RWPE2 (cell line): ENCODE measurements at regions not wholly inside any gene's neighbourhood (a gene's known extent, or its start where the extent isn't known, plus 50 kb on each side); places are given as distances from the start of the nearest gene placed in this dataset.

Experiments
- ATAC-seq: fragments of 200-7000 bp; cut with Tn5 transposase; 3 replicates; pipeline ENCODE4 v1.9.1; 2021; ENCODE audit warnings: low read depth
- DNase-seq: peaks from one replicate; pipeline ENCODE4 v3.0.0-alpha.2; 2020; ENCODE audit warnings: low spot score
- H3K27ac ChIP-seq: fragments of 450-650 bp; 2 replicates; pipeline ENCODE4 v1.5.1; 2017; ENCODE audit warnings: mild to moderate bottlenecking; ENCODE audit not compliant: poor library complexity, severe bottlenecking
- H3K27me3 ChIP-seq: fragments of 250-450 bp; sonication (Bioruptor Pico); 2 replicates; pipeline ENCODE4 v1.5.1; 2021; ENCODE audit warnings: mild to moderate bottlenecking, moderate library complexity; ENCODE audit not compliant: insufficient read depth, poor library complexity, severe bottlenecking
- H3K36me3 ChIP-seq: fragments of 250-450 bp; sonication (Bioruptor Pico); 2 replicates; pipeline ENCODE4 v1.5.1; 2020; ENCODE audit warnings: low read depth, mild to moderate bottlenecking, moderate library complexity
- H3K4me1 ChIP-seq: fragments of 250-450 bp; sonication (Bioruptor Pico); 2 replicates; pipeline ENCODE4 v1.5.1; 2021; ENCODE audit warnings: mild to moderate bottlenecking, moderate library complexity; ENCODE audit not compliant: insufficient read depth, poor library complexity, severe bottlenecking
- H3K4me3 ChIP-seq: fragments of 250-450 bp; sonication (Bioruptor Pico); 2 replicates; pipeline ENCODE4 v1.5.1; 2021; ENCODE audit warnings: mild to moderate bottlenecking, moderate library complexity; ENCODE audit not compliant: severe bottlenecking
- H3K9me3 ChIP-seq: fragments of 250-450 bp; sonication (Bioruptor Pico); 2 replicates; pipeline ENCODE4 v1.5.1; 2021; ENCODE audit warnings: mild to moderate bottlenecking, moderate library complexity; ENCODE audit not compliant: severe bottlenecking
- CTCF ChIP-seq: fragments of 450-650 bp; IDR thresholded peaks from one replicate; pipeline ENCODE4 v1.5.1; 2017; ENCODE audit warnings: mild to moderate bottlenecking, moderate library complexity; ENCODE audit not compliant: poor library complexity, severe bottlenecking

- Histone ChIP-seq H3K4me1 (peaks cover 36% of the 10 kb centered on the region), H3K4me3 (no peak overlapping the region), H3K27me3 (no peaks in the 10 kb centered on the region), H3K36me3 (no peaks in the 10 kb centered on the region), H3K9me3 (no peaks in the 10 kb centered on the region), H3K27ac (peak overlapping the region; percentile 94)
- no peak for TF ChIP-seq CTCF
- ATAC-seq = no peak
- DNase-seq = no peak
Measured at GRCh38 chr6:110529907-110530306, 53.5 kb upstream of the SLC22A16 start.

- TF ChIP-seq CTCF = no peak
- no peaks in the 10 kb centered on the region for H3K9me3 ChIP-seq
- peak overlapping the region; percentile 94 for H3K27ac ChIP-seq
- H3K36me3 ChIP-seq = no peaks in the 10 kb centered on the region
- H3K4me1 ChIP-seq = peaks cover 36% of the 10 kb centered on the region
- H3K4me3 ChIP-seq = no peak overlapping the region
- ATAC-seq = peak; percentile 36
- DNase-seq = no peak
- H3K27me3 ChIP-seq = no peaks in the 10 kb centered on the region
Measured at GRCh38 chr6:110529355-110529754, 52.9 kb upstream of the SLC22A16 start.

- H3K27ac ChIP-seq = peak overlapping the region; percentile 94
Measured at GRCh38 chr6:110528930-110529325, 52.5 kb upstream of the SLC22A16 start.

GRCh38 chr6:110528101-110528929 is 51.9 kb upstream of the SLC22A16 start:
- Histone ChIP-seq H3K27ac (peak overlapping the region; percentile 94), H3K4me1 (peaks cover 36% of the 10 kb centered on the region), H3K27me3 (no peaks in the 10 kb centered on the region), H3K4me3 (no peak overlapping the region), H3K9me3 (no peaks in the 10 kb centered on the region), H3K36me3 (no peaks in the 10 kb centered on the region)
- peak; percentile 95 for TF ChIP-seq CTCF
- ATAC-seq (peak; percentile 88), DNase-seq (no peak)

More at GRCh38 chr6:110528930-110529325, 52.5 kb upstream of the SLC22A16 start:
- Histone ChIP-seq H3K4me1 (peaks cover 36% of the 10 kb centered on the region), H3K4me3 (no peak overlapping the region), H3K9me3 (no peaks in the 10 kb centered on the region), H3K36me3 (no peaks in the 10 kb centered on the region), H3K27me3 (no peaks in the 10 kb centered on the region)
- DNase-seq (no peak), ATAC-seq (no peak)
- no peak for TF ChIP-seq CTCF

- H3K27ac ChIP-seq = peak overlapping the region; percentile 94
- no peak for ATAC-seq
- TF ChIP-seq CTCF = no peak
- no peaks in the 10 kb centered on the region for H3K36me3 ChIP-seq
- no peaks in the 10 kb centered on the region for H3K27me3 ChIP-seq
- H3K4me3 ChIP-seq = no peak overlapping the region
- peaks cover 36% of the 10 kb centered on the region for H3K4me1 ChIP-seq
- H3K9me3 ChIP-seq = no peaks in the 10 kb centered on the region
- DNase-seq = no peak
Measured at GRCh38 chr6:110527516-110527915, 51.1 kb upstream of the SLC22A16 start.
